Testis (tissue), 2 donors: ENCODE measurements at regions not wholly inside any gene's neighbourhood (a gene's known extent, or its start where the extent isn't known, plus 50 kb on each side); places are given as distances from the start of the nearest gene placed in this dataset.

Experiments used
- CTCF ChIP-seq, 3 experiments: fragments of 450-650 bp in 2 of 3; fragments of 200-600 bp in 1 of 3; sonication (generic) in 1 of 3; IDR thresholded peaks; one replicate each; pipeline ENCODE4 v1.5.1; 2016 to 2019; ENCODE audit warnings: antibody characterized with exemption in 3 of 3, mild to moderate bottlenecking in 2 of 3, moderate library complexity in 1 of 3
- POLR2A ChIP-seq: fragments of 450-650 bp; IDR thresholded peaks from one replicate; pipeline ENCODE4 v1.6.1; 2017; ENCODE audit warnings: antibody characterized with exemption, mild to moderate bottlenecking, moderate library complexity

GRCh38 chr5:104611135-104611767 lies 1048.7 kb upstream of the NUDT12 start:
- TF ChIP-seq CTCF (IDR thresholded peaks at IDR 0.05) = no peak
- TF ChIP-seq POLR2A = no peak
